Activated CD8-positive, alpha-beta memory T cell treated with anti-CD3 and anti-CD28 coated beads, Interleukin-2, amount 50 U/mL, for 4 hours (primary cell): ENCODE measurements at regions not wholly inside any gene's neighbourhood (a gene's known extent, or its start where the extent isn't known, plus 50 kb on each side); places are given as distances from the start of the nearest gene placed in this dataset.

Experiments
- DNase-seq: peaks from one replicate; pipeline ENCODE4 v3.0.0-alpha.2; 2020

GRCh38 chr14:51481643-51482042, 170.1 kb upstream of the FRMD6 start:
- DNase-seq = no peak

GRCh38 chr14:51482102-51482501, 169.6 kb upstream of the FRMD6 start:
- DNase-seq = no peak

- no peak for DNase-seq
Measured at GRCh38 chr14:51484485-51484884, 167.2 kb upstream of the FRMD6 start.

- no peak for DNase-seq
Measured at GRCh38 chr14:51485733-51486132, 166.0 kb upstream of the FRMD6 start.

GRCh38 chr14:51487848-51488247, 163.9 kb upstream of the FRMD6 start:
- DNase-seq = no peak

- no peak for DNase-seq
Measured at GRCh38 chr14:51488569-51489220, 163.0 kb upstream of the FRMD6 start.

- no peak for DNase-seq
Measured at GRCh38 chr14:51490205-51490604, 161.5 kb upstream of the FRMD6 start.

GRCh38 chr14:51491036-51491545, 160.6 kb upstream of the FRMD6 start:
- DNase-seq = no peak

GRCh38 chr14:51491776-51492175, 159.9 kb upstream of the FRMD6 start:
- DNase-seq = no peak

GRCh38 chr14:51495319-51495718, 156.4 kb upstream of the FRMD6 start:
- DNase-seq = no peak

GRCh38 chr14:51498411-51499227, 153.1 kb upstream of the FRMD6 start:
- no peak for DNase-seq

GRCh38 chr14:51500776-51501175, 150.9 kb upstream of the FRMD6 start:
- no peak for DNase-seq

GRCh38 chr14:51501746-51502145, 150.0 kb upstream of the FRMD6 start:
- DNase-seq = no peak

- DNase-seq = no peak
Measured at GRCh38 chr14:51504669-51505068, 147.0 kb upstream of the FRMD6 start.

- no peak for DNase-seq
Measured at GRCh38 chr14:51507511-51507905, 144.2 kb upstream of the FRMD6 start.

GRCh38 chr14:51507906-51508511, 143.7 kb upstream of the FRMD6 start:
- DNase-seq = no peak

GRCh38 chr14:51511265-51511664, 140.4 kb upstream of the FRMD6 start:
- no peak for DNase-seq

- DNase-seq = no peak
Measured at GRCh38 chr14:51512316-51512715, 139.4 kb upstream of the FRMD6 start.

- DNase-seq = no peak
Measured at GRCh38 chr14:51513281-51513680, 138.4 kb upstream of the FRMD6 start.

GRCh38 chr14:51513933-51514332, 137.8 kb upstream of the FRMD6 start:
- no peak for DNase-seq

- DNase-seq = no peak
Measured at GRCh38 chr14:51515611-51516010, 136.1 kb upstream of the FRMD6 start.

- no peak for DNase-seq
Measured at GRCh38 chr14:51516706-51517395, 134.9 kb upstream of the FRMD6 start.

- no peak for DNase-seq
Measured at GRCh38 chr14:51518280-51518679, 133.4 kb upstream of the FRMD6 start.
